Hepatocyte (in vitro differentiated cells): ENCODE measurements at regions not wholly inside any gene's neighbourhood (a gene's known extent, or its start where the extent isn't known, plus 50 kb on each side); places are given as distances from the start of the nearest gene placed in this dataset.

Experiments
- DNase-seq: peaks from one replicate; pipeline ENCODE4 v3.0.0-alpha.2; 2016; ENCODE audit warnings: low spot score
- H2AFZ ChIP-seq: fragments of 200-600 bp; sonication (generic); 2 replicates; pipeline ENCODE4 v1.6.0; 2016; ENCODE audit warnings: antibody characterized with exemption, mild to moderate bottlenecking
- H3K27ac ChIP-seq: fragments of 200-600 bp; sonication (generic); 2 replicates; pipeline ENCODE4 v1.5.1; 2016; ENCODE audit warnings: mild to moderate bottlenecking
- H3K27me3 ChIP-seq: fragments of 200-600 bp; sonication (generic); 2 replicates; pipeline ENCODE4 v1.6.1; 2016
- H3K36me3 ChIP-seq: fragments of 200-600 bp; sonication (generic); replicated peaks from 2 replicates; pipeline ENCODE4 v1.5.1; 2016; ENCODE audit warnings: low read depth; ENCODE audit not compliant: insufficient read depth
- H3K4me1 ChIP-seq: fragments of 200-600 bp; sonication (generic); 2 replicates; pipeline ENCODE4 v1.5.1; 2016; ENCODE audit warnings: mild to moderate bottlenecking, moderate library complexity; ENCODE audit not compliant: insufficient read depth
- H3K4me2 ChIP-seq: fragments of 200-600 bp; sonication (generic); 2 replicates; pipeline ENCODE4 v1.6.0; 2016
- H3K4me3 ChIP-seq: fragments of 200-600 bp; sonication (generic); 2 replicates; pipeline ENCODE4 v1.5.1; 2016; ENCODE audit warnings: mild to moderate bottlenecking
- H3K79me2 ChIP-seq: fragments of 200-600 bp; sonication (generic); 2 replicates; pipeline ENCODE4 v1.6.0; 2017; ENCODE audit warnings: mild to moderate bottlenecking
- H3K9me2 ChIP-seq: fragments of 200-600 bp; sonication (generic); replicated peaks from 2 replicates; pipeline ENCODE4 v1.6.0; 2017; ENCODE audit warnings: mild to moderate bottlenecking; ENCODE audit not compliant: insufficient read depth
- H3K9me3 ChIP-seq: fragments of 200-600 bp; sonication (generic); 2 replicates; pipeline ENCODE4 v1.5.1; 2016; ENCODE audit warnings: low read depth, mild to moderate bottlenecking
- H4K20me1 ChIP-seq: fragments of 200-600 bp; sonication (generic); 2 replicates; pipeline ENCODE4 v1.6.0; 2016; ENCODE audit warnings: mild to moderate bottlenecking; ENCODE audit not compliant: insufficient read depth, poor library complexity, severe bottlenecking
- EZH2 ChIP-seq: fragments of 200-600 bp; sonication (generic); IDR thresholded peaks from 2 replicates; pipeline ENCODE4 v1.6.1; 2016; ENCODE audit warnings: antibody characterized with exemption, mild to moderate bottlenecking, borderline replicate concordance
- EZH2phosphoT487 ChIP-seq: fragments of 200-600 bp; sonication (generic); IDR thresholded peaks from one replicate; pipeline ENCODE4 v1.6.1; 2018; ENCODE audit warnings: antibody characterized with exemption, mild to moderate bottlenecking, low read depth, moderate library complexity; ENCODE audit not compliant: unreplicated experiment, severe bottlenecking
- WGBS: methylation state at CpG from one replicate; pipeline ENCODE4 v1.1.6; 2016; ENCODE audit warnings: low lambda C conversion rate; ENCODE audit errors: missing lambda C conversion rate; 5-methylcytosine and 5-hydroxymethylcytosine counted together
- TF ChIP-seq, protein P1 (sequence below): fragments of 200-600 bp; sonication (generic); IDR thresholded peaks from 2 replicates; pipeline ENCODE4 v1.5.1; 2016; ENCODE audit warnings: antibody characterized with exemption, mild to moderate bottlenecking; ENCODE audit not compliant: poor library complexity

DNA sequence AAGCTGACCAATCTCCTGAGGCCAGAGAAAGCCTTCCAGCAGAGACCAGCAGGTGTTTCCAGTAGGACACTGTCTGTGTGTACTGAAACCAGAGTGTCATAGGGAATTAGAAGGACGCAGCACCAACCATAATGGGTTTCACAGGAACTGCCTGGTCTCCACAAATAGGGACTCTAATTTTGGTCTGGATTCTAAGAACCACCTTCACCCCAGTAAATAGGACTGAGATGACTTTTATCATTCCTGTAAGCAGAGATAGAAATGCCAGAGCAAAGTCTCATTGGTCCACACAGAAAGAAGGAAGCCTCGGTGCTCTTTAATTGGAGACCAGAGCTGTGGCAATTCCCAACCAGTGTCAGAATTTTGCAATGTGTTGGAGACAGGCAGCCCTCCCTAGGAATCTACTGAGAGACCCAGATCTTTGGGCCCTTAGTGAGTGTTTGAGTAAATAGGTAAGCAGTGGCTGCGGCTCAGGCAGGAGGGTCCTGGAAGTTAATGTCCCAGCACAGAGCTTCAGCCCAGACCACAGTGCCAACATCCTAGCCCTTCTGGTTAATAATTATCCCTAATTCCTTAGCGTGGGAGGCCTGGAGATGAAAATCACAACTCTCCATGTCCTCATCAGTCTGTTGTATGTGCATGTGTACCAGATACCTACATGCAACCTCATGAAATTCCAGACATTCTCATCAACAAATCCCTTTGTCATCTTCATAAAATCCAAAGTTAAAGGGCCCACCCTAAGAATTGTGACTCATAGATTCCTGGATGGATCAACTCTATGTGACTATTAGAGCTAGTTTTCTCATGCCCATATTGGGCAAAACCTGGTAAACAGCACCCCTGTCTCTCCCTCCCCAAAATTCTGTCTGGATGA is 81.2 kb downstream of the UNC5CL start:
- no peaks in the 10 kb centered on the region for H3K9me2 ChIP-seq
- no peak overlapping the region for H3K4me3 ChIP-seq
- TF ChIP-seq EZH2phosphoT487 (no peak), EZH2 (no peak)
- TF ChIP-seq, protein P1, sequence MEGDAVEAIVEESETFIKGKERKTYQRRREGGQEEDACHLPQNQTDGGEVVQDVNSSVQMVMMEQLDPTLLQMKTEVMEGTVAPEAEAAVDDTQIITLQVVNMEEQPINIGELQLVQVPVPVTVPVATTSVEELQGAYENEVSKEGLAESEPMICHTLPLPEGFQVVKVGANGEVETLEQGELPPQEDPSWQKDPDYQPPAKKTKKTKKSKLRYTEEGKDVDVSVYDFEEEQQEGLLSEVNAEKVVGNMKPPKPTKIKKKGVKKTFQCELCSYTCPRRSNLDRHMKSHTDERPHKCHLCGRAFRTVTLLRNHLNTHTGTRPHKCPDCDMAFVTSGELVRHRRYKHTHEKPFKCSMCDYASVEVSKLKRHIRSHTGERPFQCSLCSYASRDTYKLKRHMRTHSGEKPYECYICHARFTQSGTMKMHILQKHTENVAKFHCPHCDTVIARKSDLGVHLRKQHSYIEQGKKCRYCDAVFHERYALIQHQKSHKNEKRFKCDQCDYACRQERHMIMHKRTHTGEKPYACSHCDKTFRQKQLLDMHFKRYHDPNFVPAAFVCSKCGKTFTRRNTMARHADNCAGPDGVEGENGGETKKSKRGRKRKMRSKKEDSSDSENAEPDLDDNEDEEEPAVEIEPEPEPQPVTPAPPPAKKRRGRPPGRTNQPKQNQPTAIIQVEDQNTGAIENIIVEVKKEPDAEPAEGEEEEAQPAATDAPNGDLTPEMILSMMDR: no peak
- WGBS: 68% methylated on average over 4 of the region's 4 CpGs
- no peak overlapping the region for H3K4me2 ChIP-seq
- H3K27me3 ChIP-seq: no peaks in the 10 kb centered on the region
- no peak overlapping the region for H2AFZ ChIP-seq
- DNase-seq: peak; percentile 43
- no peaks in the 10 kb centered on the region for H4K20me1 ChIP-seq
- H3K9me3 ChIP-seq: no peaks in the 10 kb centered on the region
- H3K27ac ChIP-seq: peak overlapping the region; percentile 77
- H3K79me2 ChIP-seq: no peaks in the 10 kb centered on the region
- no peaks in the 10 kb centered on the region for H3K36me3 ChIP-seq
- H3K4me1 ChIP-seq: peaks cover 6% of the 10 kb centered on the region

DNA sequence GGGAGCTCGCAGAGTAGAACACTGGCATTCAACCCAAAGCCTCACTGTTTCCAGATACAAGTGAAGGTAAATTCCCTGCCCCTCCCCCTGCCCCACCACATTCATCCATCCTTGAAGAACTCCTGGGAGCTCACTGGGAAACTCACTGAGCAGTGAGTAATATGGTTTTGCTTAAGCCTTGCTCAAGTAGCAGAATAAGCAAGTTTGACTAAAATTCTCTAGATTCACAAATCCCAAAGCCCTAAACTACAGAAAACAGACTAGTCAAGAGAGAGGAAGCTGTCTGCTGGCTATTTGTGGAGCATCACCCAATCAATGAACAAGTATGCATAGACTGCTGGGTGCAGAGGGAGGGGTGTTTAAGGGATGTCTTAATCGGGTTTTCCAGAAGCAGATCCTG is 82.1 kb downstream of the UNC5CL start:
- TF ChIP-seq, protein P1: no peak
- TF ChIP-seq EZH2 (no peak), EZH2phosphoT487 (no peak)
- no peaks in the 10 kb centered on the region for H3K79me2 ChIP-seq
- peaks cover 6% of the 10 kb centered on the region for H3K4me1 ChIP-seq
- no peaks in the 10 kb centered on the region for H3K9me3 ChIP-seq
- no peak overlapping the region for H3K4me2 ChIP-seq
- no peak overlapping the region for H2AFZ ChIP-seq
- no peaks in the 10 kb centered on the region for H3K36me3 ChIP-seq
- DNase-seq: no peak
- H3K27ac ChIP-seq: peak overlapping the region; percentile 63
- H3K4me3 ChIP-seq: no peak overlapping the region
- WGBS: 78% methylated on average over 2 of the region's 2 CpGs
- no peaks in the 10 kb centered on the region for H3K9me2 ChIP-seq
- no peaks in the 10 kb centered on the region for H3K27me3 ChIP-seq
- no peaks in the 10 kb centered on the region for H4K20me1 ChIP-seq

DNA sequence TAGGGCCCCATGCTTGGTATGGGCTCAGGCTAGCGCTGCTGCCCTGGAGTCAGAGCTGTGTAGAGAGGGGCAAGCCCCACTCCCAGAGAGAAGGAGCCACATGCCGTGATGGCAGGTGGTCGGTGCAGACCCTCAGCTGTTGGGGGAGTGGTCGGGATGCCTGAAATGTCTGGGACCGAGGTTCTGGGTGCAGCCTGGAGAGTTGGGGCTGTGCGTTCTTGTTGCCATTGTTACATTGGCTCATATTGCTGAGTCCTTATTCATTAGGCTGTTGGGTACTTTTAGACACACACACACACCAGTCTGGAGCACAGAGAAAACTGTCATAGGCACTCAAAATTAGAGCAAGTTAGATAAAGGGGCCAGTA is 83.9 kb downstream of the UNC5CL start:
- H3K79me2 ChIP-seq: no peaks in the 10 kb centered on the region
- no peaks in the 10 kb centered on the region for H3K36me3 ChIP-seq
- no peaks in the 10 kb centered on the region for H3K27me3 ChIP-seq
- H3K4me1 ChIP-seq: peaks cover 19% of the 10 kb centered on the region
- H3K27ac ChIP-seq: no peak overlapping the region
- TF ChIP-seq, protein P1: no peak
- TF ChIP-seq EZH2phosphoT487 (no peak), EZH2 (no peak)
- no peaks in the 10 kb centered on the region for H4K20me1 ChIP-seq
- 94% methylated on average over 6 of the region's 6 CpGs for WGBS
- no peaks in the 10 kb centered on the region for H3K9me3 ChIP-seq
- DNase-seq: no peak
- no peaks in the 10 kb centered on the region for H3K9me2 ChIP-seq
- no peak overlapping the region for H3K4me2 ChIP-seq
- no peak overlapping the region for H3K4me3 ChIP-seq
- no peak overlapping the region for H2AFZ ChIP-seq
